Activated naive CD4-positive, alpha-beta T cell treated with anti-CD3 and anti-CD28 coated beads, Interleukin-2, amount 10 ng/mL, durations not matched to agents 7 days and 5 days (primary cell): ENCODE measurements at regions not wholly inside any gene's neighbourhood (a gene's known extent, or its start where the extent isn't known, plus 50 kb on each side); places are given as distances from the start of the nearest gene placed in this dataset.
"Not testable (repeated sequence)": the region's sequence is repeated elsewhere in the genome, so short reads cannot be mapped to it uniquely, and the experiment has no call there.

Experiments used
- CTCF ChIA-PET: fragments of 350-600 bp; sonication (Branson Sonifier 250); formaldehyde crosslinking; loops from one replicate; lab custom pipeline; 2021; ENCODE audit warnings: antibody characterized with exemption; lab: Charles Lee
- DNase-seq: peaks from one replicate; pipeline ENCODE4 v3.0.0-alpha.2; 2020
- H3K27ac Mint-ChIP-seq: one replicate; pipeline ENCODE4 v1.8.0; 2021; ENCODE audit warnings: mild to moderate bottlenecking, moderate library complexity, mixed read lengths
- H3K27me3 Mint-ChIP-seq: one replicate; pipeline ENCODE4 v1.8.0; 2021; ENCODE audit warnings: mild to moderate bottlenecking, mixed read lengths
- H3K36me3 Mint-ChIP-seq: one replicate; pipeline ENCODE4 v1.8.0; 2021; ENCODE audit warnings: mixed read lengths
- H3K4me1 Mint-ChIP-seq: one replicate; pipeline ENCODE4 v1.8.0; 2021; ENCODE audit warnings: mixed read lengths
- H3K4me3 Mint-ChIP-seq: one replicate; pipeline ENCODE4 v1.8.0; 2021; ENCODE audit warnings: mild to moderate bottlenecking, moderate library complexity, mixed read lengths
- H3K9me3 Mint-ChIP-seq: one replicate; pipeline ENCODE4 v1.8.0; 2021; ENCODE audit warnings: mixed read lengths

- Mint-ChIP-seq H3K36me3 (no peaks in the 10 kb centered on the region), H3K27ac (no peak overlapping the region), H3K27me3 (peaks cover 7% of the 10 kb centered on the region), H3K4me1 (peaks cover 16% of the 10 kb centered on the region), H3K4me3 (no peak overlapping the region), H3K9me3 (no peaks in the 10 kb centered on the region)
- no peak for DNase-seq
- CTCF ChIA-PET: no interaction called here
Measured at GRCh38 chr12:46067094-46067493, 76.7 kb upstream of the SCAF11 start.

GRCh38 chr12:46065412-46066166 lies 75.2 kb upstream of the SCAF11 start:
- H3K4me1 Mint-ChIP-seq: peaks cover 5% of the 10 kb centered on the region
- DNase-seq: no peak
- no peak overlapping the region for H3K27ac Mint-ChIP-seq
- CTCF ChIA-PET: no interaction called here
- no peaks in the 10 kb centered on the region for H3K9me3 Mint-ChIP-seq
- no peak overlapping the region for H3K4me3 Mint-ChIP-seq
- H3K36me3 Mint-ChIP-seq: no peaks in the 10 kb centered on the region
- peaks cover 7% of the 10 kb centered on the region for H3K27me3 Mint-ChIP-seq

GRCh38 chr12:46064548-46064947 lies 74.2 kb upstream of the SCAF11 start:
- Mint-ChIP-seq H3K9me3 (no peaks in the 10 kb centered on the region), H3K27ac (no peak overlapping the region), H3K27me3 (peaks cover 7% of the 10 kb centered on the region), H3K4me1 (no peaks in the 10 kb centered on the region), H3K4me3 (no peak overlapping the region), H3K36me3 (no peaks in the 10 kb centered on the region)
- CTCF ChIA-PET: no interaction called here
- DNase-seq: no peak

- CTCF ChIA-PET, H3K27ac Mint-ChIP-seq, DNase-seq, H3K27me3 Mint-ChIP-seq, H3K4me3 Mint-ChIP-seq, H3K4me1 Mint-ChIP-seq, H3K36me3 Mint-ChIP-seq: not testable (repeated sequence)
- H3K9me3 Mint-ChIP-seq: peaks cover 12% of the 10 kb centered on the region
Measured at GRCh38 chr12:46058697-46059096, 68.3 kb upstream of the SCAF11 start.

- CTCF ChIA-PET: interaction anchor here (0.6 kb wide), 1 partner anchor 15 kb away, joined by 3 read pairs; no protein-coding TSS in a partner anchor
- Mint-ChIP-seq H3K27me3 (peaks cover 4% of the 10 kb centered on the region), H3K36me3 (no peaks in the 10 kb centered on the region), H3K9me3 (peaks cover 26% of the 10 kb centered on the region), H3K27ac (no peak overlapping the region), H3K4me3 (no peak overlapping the region), H3K4me1 (no peaks in the 10 kb centered on the region)
- DNase-seq: no peak
Measured at GRCh38 chr12:46050805-46051204, 60.4 kb upstream of the SCAF11 start.

- CTCF ChIA-PET: no interaction called here
- H3K9me3 Mint-ChIP-seq: peaks cover 28% of the 10 kb centered on the region
- H3K27me3 Mint-ChIP-seq: peaks cover 4% of the 10 kb centered on the region
- DNase-seq: no peak
- H3K4me1 Mint-ChIP-seq: no peaks in the 10 kb centered on the region
- H3K36me3 Mint-ChIP-seq: no peaks in the 10 kb centered on the region
- no peak overlapping the region for H3K27ac Mint-ChIP-seq
- H3K4me3 Mint-ChIP-seq: no peak overlapping the region
Measured at GRCh38 chr12:46049665-46050064, 59.3 kb upstream of the SCAF11 start.

- no peak overlapping the region for H3K27ac Mint-ChIP-seq
- H3K9me3 Mint-ChIP-seq: peaks cover 26% of the 10 kb centered on the region
- no peak for DNase-seq
- H3K4me3 Mint-ChIP-seq: no peak overlapping the region
- H3K27me3 Mint-ChIP-seq: peaks cover 4% of the 10 kb centered on the region
- CTCF ChIA-PET: no interaction called here
- H3K36me3 Mint-ChIP-seq: no peaks in the 10 kb centered on the region
- no peaks in the 10 kb centered on the region for H3K4me1 Mint-ChIP-seq
Measured at GRCh38 chr12:46046436-46046835, 56.1 kb upstream of the SCAF11 start.

- CTCF ChIA-PET: no interaction called here
- no peaks in the 10 kb centered on the region for H3K36me3 Mint-ChIP-seq
- H3K4me3 Mint-ChIP-seq: no peak overlapping the region
- H3K27ac Mint-ChIP-seq: no peak overlapping the region
- DNase-seq: no peak
- no peaks in the 10 kb centered on the region for H3K4me1 Mint-ChIP-seq
- H3K27me3 Mint-ChIP-seq: peaks cover 4% of the 10 kb centered on the region
- peaks cover 10% of the 10 kb centered on the region for H3K9me3 Mint-ChIP-seq
Measured at GRCh38 chr12:46043972-46044520, 53.7 kb upstream of the SCAF11 start.
